Stimulated activated CD8-positive, alpha-beta memory T cell treated with anti-CD3 and anti-CD28 coated beads, Interleukin-7, amount 100 ng/mL, for 1 hour (primary cell): ENCODE measurements at regions not wholly inside any gene's neighbourhood (a gene's known extent, or its start where the extent isn't known, plus 50 kb on each side); places are given as distances from the start of the nearest gene placed in this dataset.
"Not testable (repeated sequence)": the region's sequence is repeated elsewhere in the genome, so short reads cannot be mapped to it uniquely, and the experiment has no call there.

ENCODE experiments used
- DNase-seq, 2 donors: peaks; one replicate each; pipeline ENCODE4 v3.0.0-alpha.2; 2020; ENCODE audit warnings: low read depth in 2 of 2

DNA sequence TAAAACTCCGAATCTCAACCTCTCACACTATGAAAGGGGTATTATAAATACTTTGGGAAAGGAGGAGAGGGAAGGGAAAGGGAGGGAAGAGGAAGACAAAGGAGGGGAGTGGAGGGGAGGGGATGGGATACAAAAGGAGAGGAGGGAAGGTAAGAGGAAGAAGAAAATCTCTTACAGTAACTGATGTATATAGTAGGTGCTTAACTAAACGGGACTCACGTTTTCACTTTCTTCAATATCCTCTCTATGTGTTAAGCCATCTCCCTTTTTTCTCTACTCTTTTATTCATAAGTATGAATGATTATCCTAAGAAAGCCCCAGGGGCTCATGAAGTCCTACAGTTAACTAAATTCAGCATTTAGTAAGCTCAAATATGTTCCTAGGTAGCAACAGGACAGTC lies 729.6 kb upstream of the NR2F2 start:
- no peak for DNase-seq

GRCh38 chr15:95601525-95601924 lies 729.0 kb upstream of the NR2F2 start:
- no peak for DNase-seq

DNA sequence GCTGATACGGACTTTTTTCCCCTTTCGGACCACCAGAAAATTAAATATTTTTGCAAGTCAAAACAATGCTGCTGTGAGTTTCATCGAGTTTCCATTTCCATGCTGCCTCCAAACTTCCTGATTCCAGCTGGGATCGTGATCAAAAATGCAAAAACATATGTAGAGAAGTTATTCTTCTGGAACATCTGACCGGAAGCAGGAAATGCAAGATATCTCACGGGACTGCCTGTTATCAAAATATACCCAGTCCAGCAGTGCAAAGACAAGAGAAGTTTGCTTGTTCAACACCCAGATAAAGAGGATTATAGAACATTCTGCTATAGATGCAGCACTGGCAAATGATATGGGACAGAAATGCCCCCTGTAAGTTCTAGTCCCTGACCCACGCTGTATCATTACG lies 726.7 kb upstream of the NR2F2 start:
- DNase-seq: no peak

DNA sequence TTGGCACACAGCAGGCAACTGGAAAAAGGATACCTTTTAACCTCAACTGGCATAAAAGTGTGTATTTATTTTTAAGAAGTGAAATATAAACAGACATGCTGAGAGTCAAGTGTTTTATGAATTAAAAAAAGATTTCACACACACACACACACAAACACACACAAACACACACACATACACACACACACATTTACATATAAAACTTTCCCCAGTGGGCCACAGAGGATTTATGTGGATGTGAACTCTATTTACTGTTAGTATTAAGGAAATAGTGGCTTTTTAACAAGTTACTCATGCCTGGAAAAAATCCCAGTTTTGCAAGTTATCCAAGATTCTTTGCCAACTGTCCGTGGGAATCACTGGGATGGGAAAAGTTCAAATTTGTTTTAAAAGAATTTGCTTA lies 725.9 kb upstream of the NR2F2 start:
- no peak for DNase-seq

- no peak for DNase-seq
Measured at GRCh38 chr15:95605098-95605497, 725.4 kb upstream of the NR2F2 start.

DNA sequence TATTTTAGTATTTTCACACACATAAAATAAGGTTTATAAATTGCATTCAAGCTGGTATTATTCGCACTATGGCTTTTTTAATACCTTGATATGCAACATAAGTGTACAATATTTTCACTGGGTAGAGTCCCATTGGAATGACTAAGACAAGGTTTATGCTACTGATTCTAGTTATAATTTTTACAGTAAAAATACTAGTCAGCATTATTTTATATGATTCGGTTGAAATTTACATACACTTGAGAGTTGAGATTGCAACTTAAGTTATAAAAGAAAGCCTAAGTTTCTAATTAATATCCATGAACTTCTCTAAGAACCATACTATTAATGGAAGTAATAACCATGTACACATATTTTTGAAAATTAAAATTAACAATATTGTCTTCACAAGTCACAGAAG lies 723.9 kb upstream of the NR2F2 start:
- no peak for DNase-seq

DNA sequence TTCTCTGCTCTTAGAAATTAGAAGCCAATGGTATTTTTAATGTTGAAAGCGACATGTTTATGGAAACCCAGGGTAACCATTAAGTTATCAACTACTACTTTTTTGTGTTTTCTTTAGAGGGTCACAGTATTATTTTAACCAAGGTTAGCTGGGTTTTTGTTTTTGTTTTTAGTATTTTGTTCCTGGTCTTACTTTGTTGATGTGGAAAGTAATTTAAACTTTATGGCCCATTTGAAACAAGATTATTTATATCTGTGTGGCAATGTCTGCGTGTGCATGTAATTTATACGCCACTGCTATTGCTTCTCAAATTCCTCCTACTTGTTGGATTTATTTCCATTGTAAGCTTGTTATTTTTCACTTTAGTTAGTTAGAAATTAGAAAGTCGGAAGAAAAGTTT lies 722.1 kb upstream of the NR2F2 start:
- DNase-seq: no peak

- no peak for DNase-seq
Measured at GRCh38 chr15:95609096-95609495, 721.4 kb upstream of the NR2F2 start.

DNA sequence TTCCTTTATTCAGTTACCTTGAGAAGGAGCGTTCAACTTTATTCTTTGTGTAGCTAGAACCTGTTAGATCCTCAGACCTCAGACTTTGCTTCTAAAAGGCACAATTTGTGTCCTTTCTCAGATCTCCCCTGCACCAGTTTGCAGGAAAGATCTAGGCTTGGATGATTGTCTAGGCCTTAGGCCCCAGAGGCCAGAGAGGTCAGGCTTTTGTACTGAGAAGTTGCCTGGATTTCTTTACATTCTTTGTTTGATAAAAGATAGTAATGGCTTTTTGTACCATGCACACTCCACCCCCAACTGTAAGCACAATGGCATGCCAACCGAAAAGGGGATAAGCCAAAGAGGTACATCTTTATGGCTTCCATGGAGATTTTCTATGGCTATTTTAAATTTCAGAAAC lies 719.6 kb upstream of the NR2F2 start:
- DNase-seq: no peak

GRCh38 chr15:95615436-95615835 lies 715.1 kb upstream of the NR2F2 start:
- no peak for DNase-seq

- DNase-seq: no peak
Measured at GRCh38 chr15:95616306-95616705, 714.2 kb upstream of the NR2F2 start.

GRCh38 chr15:95620934-95621579 lies 709.4 kb upstream of the NR2F2 start:
- DNase-seq: no peak

DNA sequence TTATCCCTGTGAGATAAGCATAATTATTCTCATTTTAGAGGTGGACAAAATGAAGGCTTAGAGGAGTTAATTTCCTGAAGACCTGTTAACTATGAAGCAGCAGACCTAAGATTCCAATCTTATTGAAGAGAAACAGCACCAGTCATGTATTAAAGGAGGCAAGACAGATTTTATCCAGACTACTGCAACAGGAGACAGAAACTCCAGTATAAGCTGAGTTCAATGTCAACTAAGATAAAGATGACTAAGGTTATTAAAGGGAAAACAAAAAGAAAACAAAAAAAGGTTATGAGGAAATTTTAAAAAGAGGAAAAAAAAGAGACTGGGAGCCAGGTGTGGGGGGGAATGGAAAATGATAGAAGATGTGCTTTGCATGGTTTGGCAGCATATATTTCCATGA lies 707.7 kb upstream of the NR2F2 start:
- no peak for DNase-seq

- no peak for DNase-seq
Measured at GRCh38 chr15:95624100-95624499, 706.4 kb upstream of the NR2F2 start.

DNA sequence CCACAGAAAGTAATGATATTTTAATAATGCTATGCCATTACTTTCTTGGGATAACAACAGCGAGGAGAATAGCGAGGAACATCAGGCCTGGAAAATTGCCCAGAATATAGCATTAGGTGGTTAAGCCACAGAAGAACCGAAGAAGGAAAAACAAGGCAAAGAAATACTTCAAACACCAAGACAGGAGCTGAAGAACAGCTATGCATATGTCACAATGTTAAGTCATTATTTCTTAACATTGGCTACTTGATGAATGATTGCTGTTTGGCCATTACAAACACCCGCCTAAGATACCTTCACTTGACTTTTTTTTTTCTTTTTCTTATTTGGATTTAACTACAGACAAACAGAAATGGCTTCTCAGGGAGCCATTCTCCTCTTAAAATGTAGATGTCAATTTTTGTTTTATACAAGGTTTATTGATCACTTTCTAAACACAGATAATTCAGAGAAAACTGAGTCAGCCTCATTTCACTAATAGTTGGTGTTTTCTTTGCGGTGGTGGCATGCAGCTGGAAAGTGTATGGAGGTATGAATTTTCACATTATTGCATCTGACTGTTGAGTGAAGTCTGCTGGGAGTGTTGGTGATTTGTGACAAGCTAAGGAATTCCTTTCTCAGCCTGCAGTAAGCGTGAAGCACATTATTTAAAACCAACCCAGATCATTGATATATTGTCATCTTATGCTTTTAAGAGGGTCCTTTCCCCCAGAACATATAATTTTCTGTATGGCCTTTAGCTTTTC lies 705.7 kb upstream of the NR2F2 start:
- no peak for DNase-seq

DNA sequence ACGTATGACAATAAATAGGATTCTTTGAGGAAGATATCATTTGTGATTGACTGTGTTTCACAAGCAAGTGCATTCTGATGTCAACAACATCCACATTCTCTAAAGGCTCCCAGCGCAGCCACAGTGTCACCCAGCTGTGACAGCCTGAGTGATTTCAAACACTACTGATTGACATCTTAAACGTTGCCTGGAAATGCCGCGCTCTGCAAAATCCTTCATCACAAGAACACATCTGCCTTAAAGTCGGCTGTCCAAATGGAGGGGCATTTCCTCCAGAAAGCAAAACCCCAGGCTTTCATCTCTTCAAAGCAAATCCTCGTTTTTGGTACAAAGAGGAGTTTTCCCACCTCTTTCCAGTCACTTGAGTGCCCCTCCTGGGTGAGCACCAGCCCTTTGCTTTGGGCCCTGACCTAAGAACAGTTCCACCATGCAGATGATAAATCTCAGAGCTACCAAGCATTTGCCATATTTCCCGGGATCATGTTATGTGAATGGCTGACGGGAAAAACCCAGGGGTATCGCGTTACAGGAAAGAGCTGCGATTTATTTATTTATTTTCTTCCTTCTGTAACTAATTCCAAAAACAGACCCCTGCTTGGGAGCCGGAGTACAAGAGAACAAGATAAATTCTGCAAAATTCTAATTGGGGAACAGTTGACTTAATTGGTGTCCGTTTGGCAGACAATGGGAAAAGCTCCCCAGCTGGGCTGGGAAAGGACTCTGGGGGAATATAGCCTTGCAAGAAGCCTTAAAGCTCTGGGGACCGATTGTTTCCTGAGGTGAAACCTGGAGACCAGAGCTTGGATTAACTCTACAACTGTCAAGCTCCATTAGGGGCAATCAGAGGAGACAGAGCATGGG lies 703.8 kb upstream of the NR2F2 start:
- DNase-seq: no peak

DNA sequence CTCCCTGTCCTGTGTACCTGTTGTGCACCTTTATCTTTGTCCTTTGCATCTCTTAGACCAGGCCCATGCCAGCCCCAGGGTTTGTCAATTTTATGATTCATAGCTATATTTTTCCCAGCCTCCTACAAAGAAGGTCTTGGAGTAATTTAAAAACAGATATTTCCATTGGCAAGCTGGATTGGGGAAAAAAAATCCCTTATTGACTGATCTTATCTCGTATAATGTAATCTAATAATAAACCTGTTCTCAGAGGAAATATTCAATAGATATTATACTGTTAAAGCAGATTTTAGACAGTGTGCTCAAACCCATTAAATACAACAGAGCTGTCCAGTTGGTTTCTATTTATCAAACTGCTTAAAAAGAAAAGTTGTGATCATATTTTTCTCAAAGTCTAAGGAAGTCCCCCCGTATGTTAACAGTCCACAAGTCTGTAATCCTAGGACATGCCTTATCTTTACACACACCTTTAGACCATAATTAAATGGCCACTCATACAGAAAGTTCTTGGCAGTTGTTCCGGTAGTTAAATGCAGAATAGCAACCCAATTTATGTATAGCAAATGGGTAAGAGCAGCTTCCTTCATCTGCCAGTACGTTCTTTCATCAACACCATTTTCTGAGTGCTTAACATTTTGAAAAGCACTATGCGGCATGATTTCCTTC lies 700.9 kb upstream of the NR2F2 start:
- no peak for DNase-seq

DNA sequence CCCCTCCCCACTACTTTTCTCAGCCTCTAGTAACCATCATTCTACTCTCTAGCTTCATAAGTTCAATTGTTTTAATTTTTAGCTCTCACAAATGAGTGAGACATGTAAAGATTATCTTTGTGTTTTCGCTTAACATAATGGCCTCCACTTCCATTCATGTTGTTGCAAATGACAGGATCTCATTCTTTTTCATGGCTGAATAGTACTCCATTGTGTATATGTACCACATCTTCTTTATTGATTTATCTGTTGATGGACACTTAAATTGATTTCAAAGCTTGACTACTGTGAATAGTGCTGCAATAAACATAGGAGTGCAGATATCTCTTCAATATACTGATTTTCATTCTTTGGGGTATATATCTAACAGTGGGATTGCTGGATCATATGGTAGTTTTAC lies 699.8 kb upstream of the NR2F2 start:
- no peak for DNase-seq

DNA sequence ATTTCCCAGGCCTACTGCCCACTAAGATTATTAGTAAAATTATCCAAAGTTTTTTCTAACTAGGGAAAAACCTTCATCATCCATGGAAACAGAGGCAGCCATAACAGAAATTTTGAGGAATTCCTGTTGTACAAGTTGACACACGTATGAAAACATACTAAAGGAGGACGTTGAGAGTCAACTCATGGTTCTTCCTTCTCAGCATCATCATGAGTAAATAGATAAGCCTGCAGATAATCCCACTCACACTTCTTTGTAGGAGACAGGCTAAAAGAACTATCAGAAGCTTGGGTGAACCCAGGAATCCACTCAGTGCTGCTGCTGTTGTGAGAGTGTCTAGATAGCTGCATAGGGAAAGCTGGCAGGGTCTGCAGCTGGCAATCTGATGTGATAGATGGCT lies 694.8 kb upstream of the NR2F2 start:
- DNase-seq: no peak

GRCh38 chr15:95636107-95636506 lies 694.4 kb upstream of the NR2F2 start:
- no peak for DNase-seq

DNA sequence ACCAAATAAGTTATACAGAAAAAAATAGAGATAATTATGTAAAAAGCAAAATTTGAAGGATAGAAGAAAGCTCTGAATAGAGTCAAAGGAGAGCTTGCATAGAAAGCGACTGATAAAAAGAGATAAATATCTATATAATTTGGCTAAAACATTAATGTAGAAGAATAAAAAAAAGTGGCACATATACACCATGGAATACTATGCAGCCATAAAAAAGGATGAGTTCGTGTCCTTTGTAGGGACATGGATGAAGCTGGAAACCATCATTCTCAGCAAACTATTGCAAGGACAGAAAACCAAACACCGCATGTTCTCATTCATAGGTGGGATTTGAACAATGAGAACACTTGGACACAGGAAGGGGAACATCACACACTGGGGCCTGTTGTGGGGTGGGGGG lies 693.3 kb upstream of the NR2F2 start:
- DNase-seq: not testable (repeated sequence)

DNA sequence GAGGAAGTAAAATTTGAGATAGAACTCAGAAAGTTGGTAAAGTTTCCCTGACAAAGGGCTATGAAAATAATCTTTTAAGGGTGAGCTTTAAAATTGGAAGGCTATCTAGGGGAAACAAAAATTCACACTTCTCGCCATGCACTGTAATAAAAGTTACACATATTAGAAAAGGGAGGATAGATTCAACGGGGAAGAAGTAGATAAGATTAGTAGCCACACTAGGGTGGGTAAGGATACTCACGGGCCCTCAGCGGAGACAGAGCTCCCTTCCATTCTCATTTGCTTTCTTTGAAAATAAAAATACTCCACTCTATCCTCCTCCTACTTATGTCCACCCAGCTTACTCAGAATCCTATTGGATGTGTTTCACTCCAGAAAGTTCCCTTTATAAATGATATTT lies 691.3 kb upstream of the NR2F2 start:
- DNase-seq: no peak
